ENCODE measurements at regions not wholly inside any gene's neighbourhood (a gene's known extent, or its start where the extent isn't known, plus 50 kb on each side); places are given as distances from the start of the nearest gene placed in this dataset.

DNA sequence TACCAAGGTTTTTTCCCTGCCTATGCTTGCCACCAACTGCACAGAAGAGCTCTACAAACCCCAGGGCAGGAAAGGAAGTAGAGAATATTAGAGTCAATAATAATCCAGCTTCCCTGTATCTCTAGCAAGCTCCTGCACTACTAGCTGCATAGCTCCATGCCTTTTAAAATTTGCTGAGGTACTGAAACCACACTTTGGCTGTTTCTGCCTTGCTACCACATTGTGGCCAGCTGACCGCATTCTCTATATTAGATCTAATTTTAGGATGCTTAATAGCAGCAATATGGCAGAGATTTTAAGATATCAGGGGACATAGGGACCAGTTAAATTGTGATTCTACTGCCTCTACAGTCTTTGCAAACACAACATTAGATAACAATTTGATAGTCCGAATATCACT is 534.6 kb downstream of the MBD2 start:
- H3K9me3 Mint-ChIP-seq: no peaks in the 10 kb centered on the region
- no peak for DNase-seq (ENCODE audit: low spot score)
- no peak overlapping the region for H3K27ac Mint-ChIP-seq
- H3K36me3 Mint-ChIP-seq (ENCODE audit: low read depth): no peaks in the 10 kb centered on the region
- no peaks in the 10 kb centered on the region for H3K4me1 Mint-ChIP-seq (ENCODE audit: low read depth)
- intact Hi-C loops (cut with micrococcal nuclease): no loop called here
- H3K4me3 Mint-ChIP-seq: no peak overlapping the region
- no peaks in the 10 kb centered on the region for H3K27me3 Mint-ChIP-seq (ENCODE audit: insufficient read depth)

DNA sequence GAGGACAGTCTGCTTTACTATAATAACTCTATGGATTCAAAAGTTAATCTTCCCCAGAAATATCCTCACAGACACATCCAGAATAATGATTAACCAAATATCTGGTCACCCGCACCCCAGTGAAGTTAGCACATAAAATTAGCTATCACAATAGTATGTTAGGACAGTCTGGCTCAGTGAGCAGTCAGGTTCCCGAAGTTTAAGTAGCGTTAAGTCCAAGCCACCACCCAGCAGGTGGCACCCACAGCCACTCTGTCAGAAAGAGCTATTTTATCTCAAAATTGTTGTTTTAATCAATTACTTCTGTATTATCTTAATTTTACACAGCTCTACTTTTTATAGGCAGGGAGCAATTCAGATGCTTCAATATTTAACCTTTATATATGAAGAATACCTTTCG is 537.5 kb downstream of the MBD2 start:
- H3K27me3 Mint-ChIP-seq (ENCODE audit: insufficient read depth): no peaks in the 10 kb centered on the region
- no peak overlapping the region for H3K4me3 Mint-ChIP-seq
- no peaks in the 10 kb centered on the region for H3K36me3 Mint-ChIP-seq (ENCODE audit: low read depth)
- no peaks in the 10 kb centered on the region for H3K4me1 Mint-ChIP-seq (ENCODE audit: low read depth)
- DNase-seq (ENCODE audit: low spot score): no peak
- intact Hi-C loops (cut with micrococcal nuclease): no loop called here
- H3K27ac Mint-ChIP-seq: no peak overlapping the region
- no peaks in the 10 kb centered on the region for H3K9me3 Mint-ChIP-seq

DNA sequence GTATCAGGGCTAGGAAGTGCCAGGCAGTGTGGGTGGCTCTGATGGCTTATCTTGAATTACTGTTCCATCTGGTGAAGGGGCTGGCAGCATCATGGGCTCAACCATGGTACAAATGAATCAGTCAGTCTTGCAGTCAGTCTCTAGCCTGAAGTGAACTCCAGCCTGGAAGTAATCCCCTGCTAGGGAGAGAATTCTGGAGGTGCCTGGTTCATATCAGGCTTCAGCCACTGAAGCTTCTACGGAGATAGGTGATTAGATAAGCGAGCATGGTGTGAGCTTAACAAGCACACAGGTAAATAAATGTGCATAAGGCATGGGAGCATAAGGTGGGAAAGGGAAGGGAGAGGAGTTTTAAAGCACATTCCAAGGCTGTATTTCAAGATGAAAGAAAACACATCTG is 541.7 kb downstream of the MBD2 start:
- no peaks in the 10 kb centered on the region for H3K9me3 Mint-ChIP-seq
- H3K36me3 Mint-ChIP-seq (ENCODE audit: low read depth): no peaks in the 10 kb centered on the region
- no peaks in the 10 kb centered on the region for H3K4me1 Mint-ChIP-seq (ENCODE audit: low read depth)
- H3K27ac Mint-ChIP-seq: no peak overlapping the region
- intact Hi-C loops (cut with micrococcal nuclease): no loop called here
- H3K4me3 Mint-ChIP-seq: no peak overlapping the region
- DNase-seq (ENCODE audit: low spot score): no peak
- no peaks in the 10 kb centered on the region for H3K27me3 Mint-ChIP-seq (ENCODE audit: insufficient read depth)

DNA sequence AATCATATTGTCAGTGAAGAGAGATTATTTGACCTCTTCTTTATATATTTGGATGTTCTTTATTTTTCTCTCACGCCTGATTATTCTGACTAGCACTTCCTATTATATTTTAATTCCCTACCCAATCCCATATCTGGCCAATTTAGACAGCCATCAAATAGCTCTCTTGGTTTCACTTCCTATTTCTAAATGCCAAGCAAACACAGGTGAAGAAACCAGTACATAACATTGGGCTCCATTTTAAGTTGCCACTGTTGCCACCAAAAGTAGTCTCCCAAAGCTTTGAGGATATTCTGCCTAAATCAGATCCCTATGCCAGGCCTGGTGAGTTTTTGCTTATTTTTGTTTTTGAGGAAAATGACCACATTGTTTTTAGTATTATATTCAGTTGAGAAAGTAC is 547.0 kb downstream of the MBD2 start:
- Mint-ChIP-seq H3K27me3 (ENCODE audit: insufficient read depth) (no peaks in the 10 kb centered on the region), H3K4me1 (ENCODE audit: low read depth) (no peaks in the 10 kb centered on the region), H3K9me3 (no peaks in the 10 kb centered on the region), H3K36me3 (ENCODE audit: low read depth) (no peaks in the 10 kb centered on the region), H3K27ac (no peak overlapping the region), H3K4me3 (no peak overlapping the region)
- DNase-seq (ENCODE audit: low spot score): no peak
- intact Hi-C loops (cut with micrococcal nuclease): no loop called here

DNA sequence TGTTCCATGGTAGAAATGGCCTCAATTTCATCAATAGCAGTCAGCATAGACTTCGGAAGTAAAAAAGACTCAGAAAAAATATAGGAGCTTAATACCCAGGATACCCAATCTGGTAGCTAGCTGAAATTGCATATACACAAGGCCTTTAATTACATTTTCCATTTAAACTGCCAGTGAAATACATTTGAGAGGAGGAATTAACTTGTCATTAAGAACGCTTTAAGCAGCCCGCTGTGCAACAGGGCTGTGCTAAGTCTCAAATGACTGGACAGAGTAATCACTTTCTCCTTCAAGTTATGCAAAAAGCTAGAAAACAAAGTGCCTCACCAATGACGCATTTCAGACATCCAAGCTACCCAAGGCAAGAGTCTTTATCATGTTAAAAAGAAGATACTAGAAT is 558.8 kb downstream of the MBD2 start:
- no peak for DNase-seq (ENCODE audit: low spot score)
- intact Hi-C loops (cut with micrococcal nuclease): no loop called here
- Mint-ChIP-seq H3K27me3 (ENCODE audit: insufficient read depth) (no peaks in the 10 kb centered on the region), H3K27ac (no peak overlapping the region), H3K4me3 (no peak overlapping the region), H3K36me3 (ENCODE audit: low read depth) (no peaks in the 10 kb centered on the region), H3K4me1 (ENCODE audit: low read depth) (no peaks in the 10 kb centered on the region), H3K9me3 (peaks cover 15% of the 10 kb centered on the region)

DNA sequence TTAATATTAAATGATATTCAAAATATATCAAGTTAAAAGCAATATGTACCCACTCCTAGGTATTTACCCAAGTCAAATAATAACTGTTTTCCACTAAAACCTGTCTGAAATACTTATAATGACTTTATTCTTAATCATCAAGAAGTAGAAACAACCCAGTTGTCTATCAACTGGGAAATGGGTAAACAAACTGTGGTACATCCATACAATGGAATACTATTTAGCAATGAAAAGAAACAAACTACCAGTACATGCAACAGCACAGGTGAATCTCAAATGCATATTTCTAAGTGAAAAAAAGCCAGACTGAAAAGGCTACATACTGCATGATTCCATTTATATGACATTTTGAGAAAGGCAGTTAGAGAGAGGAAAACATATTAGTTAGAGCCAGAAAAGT is 559.9 kb downstream of the MBD2 start:
- no peaks in the 10 kb centered on the region for H3K4me1 Mint-ChIP-seq (ENCODE audit: low read depth)
- H3K9me3 Mint-ChIP-seq: peaks cover 15% of the 10 kb centered on the region
- no peaks in the 10 kb centered on the region for H3K27me3 Mint-ChIP-seq (ENCODE audit: insufficient read depth)
- intact Hi-C loops (cut with micrococcal nuclease): no loop called here
- H3K4me3 Mint-ChIP-seq: no peak overlapping the region
- H3K36me3 Mint-ChIP-seq (ENCODE audit: low read depth): no peaks in the 10 kb centered on the region
- no peak overlapping the region for H3K27ac Mint-ChIP-seq
- DNase-seq (ENCODE audit: low spot score): no peak

DNA sequence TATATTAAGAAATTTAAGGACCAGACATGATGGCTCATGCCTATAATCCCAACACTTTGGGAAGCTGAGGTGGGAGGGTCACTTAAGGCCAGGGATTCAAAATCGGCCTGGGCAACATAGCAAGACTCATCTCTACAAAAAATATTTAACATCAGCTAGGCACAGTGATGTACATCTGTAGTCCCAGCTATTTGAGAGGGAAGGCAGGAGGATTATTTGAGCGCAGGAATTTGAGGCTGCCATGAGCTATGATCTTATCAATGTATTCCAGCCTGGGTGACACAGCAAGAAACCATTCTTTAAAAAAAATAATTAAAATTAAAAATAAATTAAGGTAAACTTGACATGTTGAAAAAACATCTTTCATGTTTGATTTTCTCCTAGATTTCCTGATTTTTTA is 564.2 kb downstream of the MBD2 start:
- Mint-ChIP-seq H3K27me3 (ENCODE audit: insufficient read depth) (no peaks in the 10 kb centered on the region), H3K9me3 (peaks cover 14% of the 10 kb centered on the region), H3K27ac (no peak overlapping the region), H3K4me3 (no peak overlapping the region), H3K36me3 (ENCODE audit: low read depth) (no peaks in the 10 kb centered on the region), H3K4me1 (ENCODE audit: low read depth) (no peaks in the 10 kb centered on the region)
- intact Hi-C loops (cut with micrococcal nuclease): no loop called here
- no peak for DNase-seq (ENCODE audit: low spot score)

DNA sequence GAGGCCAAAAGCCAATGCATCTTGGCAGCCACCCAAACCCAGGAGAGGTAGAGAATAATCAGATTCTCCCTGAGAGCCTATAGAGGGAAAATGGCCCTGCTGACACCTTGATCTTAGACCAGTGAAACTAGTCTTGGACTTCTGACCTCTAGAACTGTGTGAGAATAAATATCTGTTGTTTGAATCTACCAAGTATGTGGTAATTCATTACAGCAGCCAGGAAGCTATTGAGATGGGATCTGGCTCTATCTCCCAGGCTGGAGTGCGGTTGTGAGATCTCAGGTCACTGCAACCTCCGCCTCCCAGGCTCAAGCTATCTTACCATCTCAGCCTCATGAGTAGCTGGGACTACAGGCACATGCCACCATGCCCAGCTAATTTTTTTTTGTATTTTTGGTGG is 567.2 kb downstream of the MBD2 start:
- Mint-ChIP-seq H3K27me3 (ENCODE audit: insufficient read depth) (no peaks in the 10 kb centered on the region), H3K4me3 (no peak overlapping the region), H3K4me1 (ENCODE audit: low read depth) (no peaks in the 10 kb centered on the region), H3K36me3 (ENCODE audit: low read depth) (no peaks in the 10 kb centered on the region), H3K9me3 (peaks cover 8% of the 10 kb centered on the region), H3K27ac (no peak overlapping the region)
- intact Hi-C loops (cut with micrococcal nuclease): no loop called here
- no peak for DNase-seq (ENCODE audit: low spot score)

DNA sequence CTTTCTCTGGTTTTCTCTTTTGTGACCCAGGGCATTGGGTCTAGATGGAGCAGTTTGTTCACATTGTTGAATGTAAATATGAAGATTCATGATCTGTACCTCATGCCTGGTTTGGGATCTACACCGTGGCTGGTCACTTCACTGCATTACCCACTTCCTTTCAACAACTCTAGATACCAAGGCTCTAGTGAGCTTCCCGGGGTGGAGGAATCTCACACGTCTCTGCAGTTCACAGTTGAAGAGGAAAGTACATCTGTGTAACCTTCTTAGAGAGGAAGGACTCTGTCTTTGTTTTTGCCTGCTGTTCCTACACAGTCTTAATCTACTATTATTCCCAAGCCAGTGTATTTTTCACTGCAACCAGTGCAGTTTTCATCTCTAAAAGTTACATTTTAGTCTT is 574.8 kb downstream of the MBD2 start:
- H3K36me3 Mint-ChIP-seq (ENCODE audit: low read depth): no peaks in the 10 kb centered on the region
- no peak overlapping the region for H3K4me3 Mint-ChIP-seq
- peaks cover 8% of the 10 kb centered on the region for H3K9me3 Mint-ChIP-seq
- H3K27me3 Mint-ChIP-seq (ENCODE audit: insufficient read depth): no peaks in the 10 kb centered on the region
- intact Hi-C loops (cut with micrococcal nuclease): no loop called here
- H3K4me1 Mint-ChIP-seq (ENCODE audit: low read depth): no peaks in the 10 kb centered on the region
- H3K27ac Mint-ChIP-seq: no peak overlapping the region
- DNase-seq (ENCODE audit: low spot score): no peak

DNA sequence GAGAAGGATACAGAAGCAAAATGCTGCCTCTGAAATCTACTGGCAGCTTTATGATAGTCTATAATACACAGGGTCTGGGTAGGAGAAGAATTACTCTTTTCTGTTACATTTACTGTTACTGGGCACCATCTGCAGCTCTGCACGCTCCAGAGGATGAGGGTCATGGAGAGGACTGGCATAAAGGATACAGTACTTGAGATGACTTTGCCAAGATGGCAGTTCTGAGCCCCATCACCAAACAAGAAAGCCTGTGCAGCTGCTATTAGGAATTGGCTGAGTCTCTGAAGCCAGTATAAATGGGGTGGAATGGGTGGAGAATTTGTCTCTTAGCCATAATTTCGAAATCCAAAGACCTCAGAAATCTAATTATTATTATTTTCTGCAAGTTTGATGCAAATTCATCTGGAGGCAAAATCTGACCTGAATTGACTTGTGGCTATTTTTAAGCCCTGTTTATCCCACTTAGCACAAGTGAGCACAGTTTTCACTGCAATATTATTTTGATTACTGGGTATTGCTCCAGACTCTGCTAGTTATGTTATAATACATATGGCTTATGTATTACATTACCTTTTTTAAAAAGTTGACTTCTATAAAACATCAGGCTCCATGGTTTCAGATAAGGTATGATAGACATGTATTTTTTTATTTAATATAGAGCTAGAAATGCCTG is 579.5 kb downstream of the MBD2 start:
- no peak for DNase-seq (ENCODE audit: low spot score)
- Mint-ChIP-seq H3K9me3 (peaks cover 10% of the 10 kb centered on the region), H3K36me3 (ENCODE audit: low read depth) (no peaks in the 10 kb centered on the region), H3K27ac (no peak overlapping the region), H3K4me3 (no peak overlapping the region), H3K27me3 (ENCODE audit: insufficient read depth) (no peaks in the 10 kb centered on the region), H3K4me1 (ENCODE audit: low read depth) (no peaks in the 10 kb centered on the region)
- intact Hi-C loops (cut with micrococcal nuclease): no loop called here

DNA sequence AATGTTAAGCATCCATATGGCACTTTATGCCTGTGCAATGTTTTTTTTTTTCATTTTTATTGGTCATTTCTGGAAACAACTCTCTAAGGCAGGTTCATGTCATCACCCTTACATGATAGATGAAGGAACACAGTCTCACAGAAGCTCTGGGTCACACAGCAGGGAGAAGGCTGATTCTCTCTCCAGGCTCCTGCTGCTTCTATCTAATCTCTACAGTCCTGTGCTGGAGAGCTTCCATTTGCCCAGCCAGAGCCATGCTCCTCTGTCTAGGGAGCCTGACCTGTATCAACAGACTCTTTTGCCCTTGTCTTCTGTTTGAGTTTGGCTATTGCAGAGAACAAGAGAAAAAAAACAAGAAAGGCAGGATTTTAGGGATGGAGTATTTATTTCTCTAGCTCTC is 584.8 kb downstream of the MBD2 start:
- Mint-ChIP-seq H3K27ac (no peak overlapping the region), H3K4me3 (no peak overlapping the region), H3K36me3 (ENCODE audit: low read depth) (no peaks in the 10 kb centered on the region), H3K4me1 (ENCODE audit: low read depth) (no peaks in the 10 kb centered on the region), H3K9me3 (peaks cover 14% of the 10 kb centered on the region), H3K27me3 (ENCODE audit: insufficient read depth) (no peaks in the 10 kb centered on the region)
- no peak for DNase-seq (ENCODE audit: low spot score)
- intact Hi-C loops (cut with micrococcal nuclease): no loop called here

DNA sequence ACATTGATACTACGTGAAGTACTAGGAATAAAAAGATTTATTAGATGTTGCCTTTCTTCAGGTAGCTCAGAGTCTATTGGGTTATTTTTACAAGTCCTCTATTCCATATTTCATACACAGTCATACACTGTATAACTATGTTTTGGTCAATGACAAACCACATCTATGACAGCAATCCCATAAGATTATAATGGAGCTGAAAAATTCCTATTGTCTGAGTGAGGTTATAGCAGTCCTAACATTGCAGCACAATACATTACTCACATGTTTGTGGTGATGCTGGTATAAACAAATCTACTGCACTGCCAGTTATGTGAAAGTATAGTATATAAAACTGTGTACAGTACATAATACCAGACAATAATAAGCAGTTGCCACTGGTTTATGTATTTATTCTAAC is 595.1 kb downstream of the MBD2 start:
- H3K36me3 Mint-ChIP-seq (ENCODE audit: low read depth): no peaks in the 10 kb centered on the region
- no peak for DNase-seq (ENCODE audit: low spot score)
- H3K27me3 Mint-ChIP-seq (ENCODE audit: insufficient read depth): no peaks in the 10 kb centered on the region
- no peak overlapping the region for H3K4me3 Mint-ChIP-seq
- intact Hi-C loops (cut with micrococcal nuclease): no loop called here
- no peak overlapping the region for H3K27ac Mint-ChIP-seq
- H3K9me3 Mint-ChIP-seq: peaks cover 10% of the 10 kb centered on the region
- no peaks in the 10 kb centered on the region for H3K4me1 Mint-ChIP-seq (ENCODE audit: low read depth)

DNA sequence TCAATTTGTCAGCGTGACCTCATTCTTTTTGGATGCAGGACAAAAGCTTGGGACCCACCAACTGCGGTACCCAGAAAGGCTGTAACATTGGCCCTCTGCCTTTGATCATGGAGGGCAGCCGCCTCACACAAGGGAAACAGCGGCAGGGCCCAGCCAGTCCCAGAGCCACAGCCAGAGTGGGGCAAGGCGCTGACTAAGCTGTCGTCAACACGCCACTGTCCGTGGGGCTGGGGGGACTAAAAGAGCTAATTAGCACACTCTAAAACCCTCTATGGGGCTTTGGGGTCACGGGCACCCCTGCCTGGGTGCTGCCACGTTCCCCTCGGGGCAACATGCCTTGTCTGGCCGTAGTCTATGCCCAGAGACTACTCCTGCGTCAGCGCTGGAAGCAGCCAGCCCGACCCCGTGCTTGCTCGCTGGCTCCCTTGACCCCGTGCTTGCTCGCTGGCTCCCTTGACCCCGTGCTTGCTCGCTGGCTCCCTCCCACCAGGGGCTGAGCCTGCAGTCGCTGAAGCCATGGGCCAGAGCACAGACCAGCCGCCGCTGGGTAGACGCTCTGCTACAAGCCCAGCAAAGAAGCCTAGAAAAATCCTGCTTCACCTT is 598.4 kb downstream of the MBD2 start:
- H3K4me1 Mint-ChIP-seq (ENCODE audit: low read depth): no peaks in the 10 kb centered on the region
- no peaks in the 10 kb centered on the region for H3K27me3 Mint-ChIP-seq (ENCODE audit: insufficient read depth)
- no peak overlapping the region for H3K4me3 Mint-ChIP-seq
- intact Hi-C loops (cut with micrococcal nuclease): no loop called here
- no peaks in the 10 kb centered on the region for H3K36me3 Mint-ChIP-seq (ENCODE audit: low read depth)
- no peak overlapping the region for H3K27ac Mint-ChIP-seq
- peaks cover 5% of the 10 kb centered on the region for H3K9me3 Mint-ChIP-seq
- DNase-seq (ENCODE audit: low spot score): no peak

DNA sequence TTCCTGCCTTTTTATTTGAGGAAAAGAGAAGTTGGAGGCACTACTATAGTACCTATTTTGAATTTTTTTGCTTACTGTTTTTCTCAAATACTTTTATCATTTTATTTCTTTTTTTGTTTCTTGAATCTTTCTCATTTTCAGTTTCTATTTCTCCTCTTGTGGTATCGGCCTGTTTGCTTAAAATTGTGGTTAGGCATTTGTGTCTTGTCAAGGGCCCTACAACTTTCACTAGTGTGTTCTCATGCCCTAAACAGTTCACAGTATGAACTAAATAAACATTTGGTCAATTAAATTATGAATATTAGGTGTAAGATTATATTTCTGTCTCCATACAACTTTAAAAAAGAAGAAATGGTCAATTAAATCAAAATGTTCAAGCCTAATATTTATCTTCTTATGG is 613.5 kb downstream of the MBD2 start:
- no peak overlapping the region for H3K27ac Mint-ChIP-seq
- H3K27me3 Mint-ChIP-seq (ENCODE audit: insufficient read depth): no peaks in the 10 kb centered on the region
- H3K36me3 Mint-ChIP-seq (ENCODE audit: low read depth): no peaks in the 10 kb centered on the region

More for the DNA sequence above, 613.5 kb downstream of the MBD2 start:
- H3K4me3 Mint-ChIP-seq: no peak overlapping the region
- H3K4me1 Mint-ChIP-seq (ENCODE audit: low read depth): no peaks in the 10 kb centered on the region
- no peak for DNase-seq (ENCODE audit: low spot score)
- H3K9me3 Mint-ChIP-seq: peaks cover 4% of the 10 kb centered on the region
- intact Hi-C loops (cut with micrococcal nuclease): no loop called here
